GM20000 (cell line): ENCODE measurements at regions not wholly inside any gene's neighbourhood (a gene's known extent, or its start where the extent isn't known, plus 50 kb on each side); places are given as distances from the start of the nearest gene placed in this dataset.

Experiments
- DNase-seq: peaks from one replicate; pipeline ENCODE4 v3.0.0; 2012; ENCODE audit warnings: low spot score
- TF ChIP-seq, protein P1 (sequence below): IDR thresholded peaks from 2 replicates; pipeline ENCODE4 v1.5.1; 2012; ENCODE audit warnings: mild to moderate bottlenecking, control low read depth; ENCODE audit errors: extremely low read depth, missing control alignments

GRCh38 chr9:29289365-29289764 is 1716.1 kb upstream of the C9orf72 start:
- TF ChIP-seq, protein P1, sequence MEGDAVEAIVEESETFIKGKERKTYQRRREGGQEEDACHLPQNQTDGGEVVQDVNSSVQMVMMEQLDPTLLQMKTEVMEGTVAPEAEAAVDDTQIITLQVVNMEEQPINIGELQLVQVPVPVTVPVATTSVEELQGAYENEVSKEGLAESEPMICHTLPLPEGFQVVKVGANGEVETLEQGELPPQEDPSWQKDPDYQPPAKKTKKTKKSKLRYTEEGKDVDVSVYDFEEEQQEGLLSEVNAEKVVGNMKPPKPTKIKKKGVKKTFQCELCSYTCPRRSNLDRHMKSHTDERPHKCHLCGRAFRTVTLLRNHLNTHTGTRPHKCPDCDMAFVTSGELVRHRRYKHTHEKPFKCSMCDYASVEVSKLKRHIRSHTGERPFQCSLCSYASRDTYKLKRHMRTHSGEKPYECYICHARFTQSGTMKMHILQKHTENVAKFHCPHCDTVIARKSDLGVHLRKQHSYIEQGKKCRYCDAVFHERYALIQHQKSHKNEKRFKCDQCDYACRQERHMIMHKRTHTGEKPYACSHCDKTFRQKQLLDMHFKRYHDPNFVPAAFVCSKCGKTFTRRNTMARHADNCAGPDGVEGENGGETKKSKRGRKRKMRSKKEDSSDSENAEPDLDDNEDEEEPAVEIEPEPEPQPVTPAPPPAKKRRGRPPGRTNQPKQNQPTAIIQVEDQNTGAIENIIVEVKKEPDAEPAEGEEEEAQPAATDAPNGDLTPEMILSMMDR = no peak
- no peak for DNase-seq

- TF ChIP-seq, protein P1 = no peak
These were observed 1717.2 kb upstream of the C9orf72 start for GRCh38 chr9:29290516-29290915.

DNA sequence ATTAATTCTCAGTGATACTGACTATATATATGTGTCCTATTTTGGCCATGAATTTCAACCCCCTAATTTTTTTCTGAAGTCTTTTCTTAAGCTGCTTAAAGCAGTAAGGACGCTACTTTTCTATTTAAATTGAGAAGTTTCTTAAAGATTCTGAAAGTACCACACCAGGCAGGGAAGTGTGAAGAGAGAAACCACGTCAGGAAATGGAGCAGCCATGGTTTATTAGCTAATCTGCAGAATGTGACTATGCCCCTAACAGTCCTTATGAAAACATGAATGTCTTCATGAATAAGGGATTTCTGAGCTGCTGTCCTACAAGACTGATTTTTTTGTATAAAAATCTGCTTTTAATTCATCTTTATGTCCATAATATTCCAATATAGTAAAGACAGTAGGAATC is 1724.3 kb upstream of the C9orf72 start:
- TF ChIP-seq, protein P1 = no peak
- DNase-seq = no peak

More at GRCh38 chr9:29290516-29290915, 1717.2 kb upstream of the C9orf72 start:
- no peak for DNase-seq

- TF ChIP-seq, protein P1 = no peak
- no peak for DNase-seq
These were observed 1737.9 kb upstream of the C9orf72 start for GRCh38 chr9:29311221-29311620.

GRCh38 chr9:29312327-29312726 is 1739.0 kb upstream of the C9orf72 start:
- TF ChIP-seq, protein P1 = no peak
- no peak for DNase-seq

GRCh38 chr9:29319736-29320513 is 1746.6 kb upstream of the C9orf72 start:
- DNase-seq = peak; percentile 16
- TF ChIP-seq, protein P1 = no peak

- TF ChIP-seq, protein P1 = no peak
- DNase-seq = peak; percentile 45
These were observed 1749.0 kb upstream of the C9orf72 start for GRCh38 chr9:29322240-29322639.
